HG02970 (cell line): ENCODE measurements at regions not wholly inside any gene's neighbourhood (a gene's known extent, or its start where the extent isn't known, plus 50 kb on each side); places are given as distances from the start of the nearest gene placed in this dataset.

ENCODE experiments used
- ATAC-seq: cut with Tn5 transposase; IDR thresholded peaks from one replicate; pipeline ENCODE4 v1.9.1; 2021; ENCODE audit warnings: mild to moderate bottlenecking, moderate library complexity, moderate number of reproducible peaks; ENCODE audit not compliant: unreplicated experiment, low FRiP score

- no peak for ATAC-seq
Measured at GRCh38 chr9:20205821-20206220, 416.5 kb downstream of the MLLT3 start.

GRCh38 chr9:20200991-20201431, 412.2 kb upstream of the SLC24A2 start:
- no peak for ATAC-seq

DNA sequence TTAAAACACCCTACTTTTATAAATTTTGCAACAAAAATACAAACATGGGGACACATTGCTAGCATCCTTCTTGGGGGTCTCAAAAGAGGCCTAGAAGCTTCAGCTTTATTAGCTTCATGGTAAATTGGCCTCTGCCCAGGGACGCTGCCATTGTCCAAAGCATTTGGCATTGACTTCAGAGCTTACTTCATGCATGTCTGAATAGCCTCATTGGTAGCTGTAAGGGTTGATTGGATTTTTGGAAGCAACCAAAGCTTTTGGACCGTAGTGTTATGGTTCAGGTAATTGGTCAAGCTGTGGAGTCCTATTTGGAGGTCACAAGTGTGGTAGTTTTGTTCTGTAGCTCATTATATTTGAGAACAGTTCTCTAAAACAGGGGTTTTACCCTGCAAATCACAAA, 411.7 kb upstream of the SLC24A2 start:
- no peak for ATAC-seq

DNA sequence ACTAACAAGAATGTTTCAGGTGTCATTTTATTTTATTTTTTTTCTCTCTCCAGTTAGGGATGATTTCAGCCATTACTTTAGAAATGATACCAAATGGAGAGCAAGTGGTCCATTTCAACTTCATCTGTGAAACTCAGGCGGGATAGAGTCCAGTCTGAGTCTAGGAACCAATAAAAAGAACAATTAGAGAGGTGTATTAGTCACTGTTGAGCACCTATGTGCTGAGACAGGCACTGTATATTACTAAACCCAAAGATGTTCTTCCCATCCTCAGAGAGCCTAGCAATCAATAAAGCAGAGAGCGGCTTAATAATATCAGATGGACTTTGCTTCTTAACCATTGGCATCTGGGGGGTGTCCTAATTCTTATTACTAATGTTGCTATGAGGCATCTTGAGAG, 410.3 kb upstream of the SLC24A2 start:
- ATAC-seq, result no peak

- ATAC-seq, result no peak
Measured at GRCh38 chr9:20197976-20198685, 409.3 kb upstream of the SLC24A2 start.

DNA sequence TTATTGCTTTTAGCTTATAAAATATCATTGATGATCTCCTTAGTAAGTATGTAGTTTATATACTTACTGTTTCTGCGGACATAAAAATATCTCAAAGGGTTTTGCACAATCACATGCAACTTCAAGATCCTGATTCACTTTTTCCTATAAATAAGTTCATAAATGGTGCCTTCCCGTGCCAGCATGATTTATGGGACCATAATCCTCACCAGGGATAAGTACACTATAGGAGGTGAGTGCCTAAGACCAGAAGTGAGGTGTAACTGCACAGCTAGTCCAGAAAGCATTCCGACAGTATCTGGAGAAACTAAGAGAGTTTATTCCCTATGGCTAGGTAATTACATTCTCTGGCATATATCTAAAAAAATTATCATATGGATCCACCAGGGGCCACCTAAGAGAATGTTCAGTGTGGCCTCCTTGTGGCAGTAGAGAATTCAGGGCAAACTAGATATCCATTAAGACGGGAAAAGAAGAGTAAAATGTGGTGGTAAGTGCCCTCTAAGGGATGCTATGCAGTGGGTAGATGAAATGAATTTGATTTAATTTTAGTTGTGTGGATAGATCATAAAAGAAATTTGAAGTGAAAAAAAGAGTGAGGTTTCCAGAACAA, 402.5 kb upstream of the SLC24A2 start:
- ATAC-seq, result no peak

- no peak for ATAC-seq
Measured at GRCh38 chr9:20189871-20190270, 401.0 kb upstream of the SLC24A2 start.

DNA sequence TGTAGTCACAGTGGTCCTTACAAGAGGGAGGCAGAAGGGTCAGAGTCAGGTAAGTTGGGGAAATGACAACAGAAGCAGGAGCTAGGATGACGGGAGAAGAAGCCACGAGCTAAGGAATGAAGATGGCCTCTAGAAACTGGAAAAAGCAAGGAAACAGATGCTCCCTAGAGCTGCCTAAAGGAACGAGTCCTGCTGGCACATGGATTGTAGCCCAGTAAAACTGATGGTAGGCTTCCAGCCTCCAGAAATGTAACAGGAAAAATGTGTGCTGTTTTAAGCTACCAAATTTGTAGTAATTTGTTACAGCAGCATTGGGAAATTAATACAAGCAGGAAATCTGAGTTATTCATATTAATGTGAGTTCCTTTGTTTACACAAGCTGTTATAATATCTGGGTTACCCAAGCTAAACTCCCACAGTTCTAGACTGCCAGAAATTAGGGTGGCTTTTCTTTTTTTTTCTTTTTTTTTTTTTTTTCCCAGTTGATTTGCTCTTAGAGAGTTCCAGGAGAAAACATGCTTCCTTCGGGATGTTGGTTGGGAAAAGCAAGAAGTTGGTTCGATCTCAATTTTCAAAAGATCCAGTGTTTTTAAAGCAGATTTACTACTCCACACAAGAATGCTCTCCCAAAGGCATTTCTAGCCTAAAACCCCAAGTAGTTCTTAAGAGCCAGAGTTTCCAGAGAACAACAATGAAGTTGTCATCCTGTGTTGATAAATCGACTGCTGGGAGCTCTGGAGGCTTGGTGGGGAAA, 400.0 kb upstream of the SLC24A2 start:
- no peak for ATAC-seq

GRCh38 chr9:20187318-20187717, 398.5 kb upstream of the SLC24A2 start:
- no peak for ATAC-seq

DNA sequence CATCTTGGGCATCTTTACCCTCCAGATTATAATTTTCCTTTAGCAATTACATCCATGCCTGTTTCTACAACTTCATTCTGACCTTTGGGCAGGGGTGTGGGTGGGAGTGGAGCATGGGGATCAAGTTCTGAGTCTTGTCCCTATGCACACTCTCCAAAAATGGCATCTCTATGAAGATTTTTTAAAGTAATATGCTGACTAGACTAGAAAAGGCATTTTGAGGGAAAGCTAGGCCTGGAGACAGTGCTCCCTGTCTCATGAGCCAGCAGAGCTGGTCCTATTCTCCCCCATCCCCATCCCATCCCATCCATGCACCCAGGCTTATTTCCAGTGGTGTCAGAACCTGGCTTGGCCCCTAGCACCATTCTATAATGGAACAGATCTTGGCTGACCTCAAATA, 398.0 kb upstream of the SLC24A2 start:
- ATAC-seq, result no peak

GRCh38 chr9:20186231-20186630, 397.4 kb upstream of the SLC24A2 start:
- no peak for ATAC-seq

GRCh38 chr9:20184541-20184940, 395.7 kb upstream of the SLC24A2 start:
- ATAC-seq, result no peak

DNA sequence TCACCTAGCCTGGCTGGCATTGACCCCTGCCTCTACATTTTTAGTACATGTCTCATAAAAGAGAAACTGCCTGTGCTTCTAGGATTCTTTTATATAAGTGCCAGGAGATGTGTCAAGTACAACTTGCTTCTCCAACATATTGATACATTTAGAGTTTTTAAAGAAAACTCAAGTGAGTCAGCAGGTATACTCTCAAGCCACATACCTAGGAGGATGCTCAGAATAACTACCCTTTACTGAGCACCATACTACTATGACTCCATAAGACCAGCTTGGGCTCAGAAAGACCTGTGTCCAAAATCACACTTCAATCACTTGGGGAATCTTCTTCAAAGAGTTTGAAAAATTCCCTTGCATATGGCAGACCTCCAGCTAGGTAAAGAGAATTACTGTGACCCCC, 389.8 kb upstream of the SLC24A2 start:
- no peak for ATAC-seq

GRCh38 chr9:20178197-20178596, 389.4 kb upstream of the SLC24A2 start:
- no peak for ATAC-seq

DNA sequence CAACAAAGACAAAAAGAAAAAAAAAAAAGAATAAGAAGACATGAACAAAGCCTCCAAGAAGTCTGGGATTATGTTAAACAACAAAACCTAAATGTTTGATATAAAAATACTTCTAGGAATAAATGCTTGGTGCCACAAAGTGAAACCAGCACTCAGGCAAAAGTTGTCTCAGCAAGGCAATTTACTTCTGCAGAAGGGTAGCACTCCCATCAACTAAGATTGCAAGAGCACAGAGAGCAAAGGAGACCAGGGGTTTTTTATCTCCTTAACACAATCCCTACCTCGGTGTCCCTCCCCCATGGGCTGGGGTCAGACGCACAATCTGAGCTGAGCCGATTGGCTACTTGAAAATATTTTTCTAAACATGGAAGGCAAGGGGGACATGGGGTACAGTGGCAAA, 381.3 kb upstream of the SLC24A2 start:
- no peak for ATAC-seq

DNA sequence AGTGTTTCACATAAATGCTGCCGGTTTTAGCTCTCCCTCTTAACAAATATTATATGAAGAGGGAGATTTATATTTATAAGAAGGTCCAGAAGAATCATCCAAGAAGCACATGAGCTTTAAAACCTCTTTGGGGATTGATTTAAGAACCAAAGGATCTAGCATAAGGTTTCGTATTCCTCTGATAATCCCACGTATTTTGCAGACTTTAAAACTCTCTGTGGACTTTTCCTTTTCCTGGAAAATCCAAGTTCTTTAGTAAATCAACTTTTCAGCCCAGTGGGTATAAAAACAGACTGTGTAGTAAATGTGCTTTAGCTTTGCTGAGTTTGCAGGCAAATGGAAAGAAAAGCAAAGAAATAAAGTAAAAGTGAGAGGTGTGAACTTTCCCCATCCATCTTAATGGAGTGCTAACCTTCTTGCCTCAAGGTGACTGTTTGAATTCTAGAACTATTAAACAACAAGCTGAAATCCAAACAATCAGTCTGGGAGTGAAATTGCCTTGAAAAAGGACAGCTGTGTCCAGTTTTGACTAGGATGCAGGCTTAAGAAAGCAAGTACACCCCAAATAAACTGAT, 363.4 kb upstream of the SLC24A2 start:
- no peak for ATAC-seq

- no peak for ATAC-seq
Measured at GRCh38 chr9:20148416-20148815, 359.6 kb upstream of the SLC24A2 start.

- ATAC-seq, result no peak
Measured at GRCh38 chr9:20144197-20144596, 355.4 kb upstream of the SLC24A2 start.

GRCh38 chr9:20139763-20140290, 351.0 kb upstream of the SLC24A2 start:
- no peak for ATAC-seq

DNA sequence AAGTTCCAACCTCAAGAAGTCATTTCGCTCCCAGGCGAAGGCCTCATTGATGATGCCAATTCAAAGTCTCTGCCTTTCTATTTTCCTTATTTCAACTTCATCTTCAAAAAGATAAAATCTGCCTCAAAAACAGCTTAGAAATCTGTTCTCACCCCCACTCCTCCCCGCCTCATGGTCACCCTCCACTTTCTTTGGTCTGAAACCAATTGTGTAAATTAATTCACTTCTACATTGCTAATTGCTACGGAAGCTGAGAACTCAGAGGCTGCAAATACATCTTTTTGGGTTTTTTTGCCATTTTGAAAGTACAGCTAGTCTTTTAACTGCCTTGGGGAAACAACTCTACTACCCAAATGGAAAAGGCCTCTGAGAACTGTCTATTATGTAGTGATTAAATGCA, 350.0 kb upstream of the SLC24A2 start:
- no peak for ATAC-seq

DNA sequence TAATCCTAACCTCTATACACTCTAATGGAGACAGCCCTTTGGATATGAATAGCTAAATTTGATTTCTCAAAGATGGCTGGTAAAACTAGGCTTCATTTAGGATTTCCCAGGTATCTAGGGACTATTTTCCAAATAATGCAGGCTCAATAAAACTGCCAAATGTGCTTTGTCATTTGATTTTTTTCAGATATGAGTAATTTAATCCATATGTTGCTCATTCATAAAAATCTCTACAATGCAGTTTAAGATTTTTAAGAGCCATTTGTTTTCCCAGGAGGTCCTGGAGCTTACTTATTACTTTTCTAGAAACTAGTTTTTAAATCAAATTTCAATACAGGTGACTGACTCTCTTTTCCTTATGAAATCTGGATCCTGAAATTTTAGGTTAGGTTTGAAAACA, 349.3 kb upstream of the SLC24A2 start:
- no peak for ATAC-seq
